Liver (tissue), 3 donors: ENCODE measurements at regions not wholly inside any gene's neighbourhood (a gene's known extent, or its start where the extent isn't known, plus 50 kb on each side); places are given as distances from the start of the nearest gene placed in this dataset.

Experiments
- EGR1 ChIP-seq, 2 donors: IDR thresholded peaks; 2 replicates each; pipeline ENCODE4 v1.6.1; 2016 to 2018; ENCODE audit warnings: antibody characterized with exemption in 2 of 2, low read depth in 2 of 2
- GABPA ChIP-seq, 2 donors: IDR thresholded peaks in 1 of 2; conservative IDR thresholded peaks in 1 of 2; 2 replicates each; pipeline ENCODE4 v1.6.1; 2016; ENCODE audit warnings: antibody characterized with exemption in 2 of 2, mild to moderate bottlenecking in 1 of 2, moderate library complexity in 1 of 2
- JUND ChIP-seq, 2 donors: IDR thresholded peaks; 2 replicates each; pipeline ENCODE4 v1.6.1; 2016; ENCODE audit warnings: antibody characterized with exemption in 2 of 2
- NR2F2 ChIP-seq: IDR thresholded peaks from 2 replicates; pipeline ENCODE4 v1.6.1; 2016; ENCODE audit warnings: antibody characterized with exemption
- RAD21 ChIP-seq, 2 donors: IDR thresholded peaks; 2 replicates each; pipeline ENCODE4 v1.6.1; 2016; ENCODE audit warnings: antibody characterized with exemption in 2 of 2, mild to moderate bottlenecking in 2 of 2
- SP1 ChIP-seq: IDR thresholded peaks from 2 replicates; pipeline ENCODE4 v1.6.1; 2018; ENCODE audit warnings: antibody characterized with exemption, mild to moderate bottlenecking
- TAF1 ChIP-seq: conservative IDR thresholded peaks from 2 replicates; pipeline ENCODE4 v1.6.1; 2016; ENCODE audit warnings: antibody characterized with exemption, mild to moderate bottlenecking
- YY1 ChIP-seq: IDR thresholded peaks from 2 replicates; pipeline ENCODE4 v1.6.1; 2016; ENCODE audit warnings: antibody characterized with exemption, mild to moderate bottlenecking
- TF ChIP-seq, protein P1 (sequence below): fragments of 150-350 bp; IDR thresholded peaks from 2 replicates; pipeline ENCODE4 v1.5.1; 2017; ENCODE audit warnings: improper control_type of control experiment, low read depth, low read length; ENCODE audit not compliant: missing input control
- TF ChIP-seq, protein P2 (sequence below): IDR thresholded peaks from 2 replicates; pipeline ENCODE4 v1.6.1; 2016; ENCODE audit warnings: antibody characterized with exemption
- TF ChIP-seq, protein P3 (sequence below): IDR thresholded peaks from 2 replicates; pipeline ENCODE4 v1.6.1; 2016; ENCODE audit warnings: antibody characterized with exemption
- TF ChIP-seq, protein P4 (sequence below): IDR thresholded peaks from 2 replicates; pipeline ENCODE4 v1.6.1; 2016; ENCODE audit warnings: antibody characterized with exemption, mild to moderate bottlenecking
- donor health status: healthy.
- donor health status: healthy.

DNA sequence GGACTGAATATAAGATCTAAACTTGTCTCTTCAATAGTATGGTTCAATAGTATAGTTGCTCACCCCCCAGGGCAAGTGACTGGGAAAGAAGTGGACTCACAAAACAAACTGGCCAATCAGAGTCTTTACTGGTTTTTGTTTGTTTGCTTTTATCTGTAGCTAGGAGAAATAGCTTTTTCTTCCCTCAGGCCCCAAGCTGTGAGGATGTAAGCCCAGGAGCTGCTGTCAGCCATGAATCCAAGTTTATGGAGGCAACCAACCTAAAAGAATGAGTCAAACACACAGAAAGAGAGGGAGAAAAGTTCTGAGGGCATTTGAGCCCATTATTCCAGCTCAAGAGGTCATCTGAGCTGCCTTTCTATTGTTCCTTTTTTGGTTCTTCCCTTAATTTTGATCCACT, 375.3 kb downstream of the BCAT1 start:
- TF ChIP-seq, protein P1, sequence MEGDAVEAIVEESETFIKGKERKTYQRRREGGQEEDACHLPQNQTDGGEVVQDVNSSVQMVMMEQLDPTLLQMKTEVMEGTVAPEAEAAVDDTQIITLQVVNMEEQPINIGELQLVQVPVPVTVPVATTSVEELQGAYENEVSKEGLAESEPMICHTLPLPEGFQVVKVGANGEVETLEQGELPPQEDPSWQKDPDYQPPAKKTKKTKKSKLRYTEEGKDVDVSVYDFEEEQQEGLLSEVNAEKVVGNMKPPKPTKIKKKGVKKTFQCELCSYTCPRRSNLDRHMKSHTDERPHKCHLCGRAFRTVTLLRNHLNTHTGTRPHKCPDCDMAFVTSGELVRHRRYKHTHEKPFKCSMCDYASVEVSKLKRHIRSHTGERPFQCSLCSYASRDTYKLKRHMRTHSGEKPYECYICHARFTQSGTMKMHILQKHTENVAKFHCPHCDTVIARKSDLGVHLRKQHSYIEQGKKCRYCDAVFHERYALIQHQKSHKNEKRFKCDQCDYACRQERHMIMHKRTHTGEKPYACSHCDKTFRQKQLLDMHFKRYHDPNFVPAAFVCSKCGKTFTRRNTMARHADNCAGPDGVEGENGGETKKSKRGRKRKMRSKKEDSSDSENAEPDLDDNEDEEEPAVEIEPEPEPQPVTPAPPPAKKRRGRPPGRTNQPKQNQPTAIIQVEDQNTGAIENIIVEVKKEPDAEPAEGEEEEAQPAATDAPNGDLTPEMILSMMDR = no peak
- TF ChIP-seq NR2F2 (no peak), SP1 (no peak), EGR1 (IDR thresholded peaks at IDR 0.05; ENCODE audit: low read depth in 2 of 2) (no peak), TAF1 (no peak), RAD21 (IDR thresholded peaks at IDR 0.05) (no peak), YY1 (no peak), GABPA (IDR thresholded peaks at IDR 0.05 in 1 of 2, conservative IDR thresholded peaks at IDR 0.05 in 1 of 2) (no peak), JUND (IDR thresholded peaks at IDR 0.05) (no peak)
- TF ChIP-seq, protein P2, sequence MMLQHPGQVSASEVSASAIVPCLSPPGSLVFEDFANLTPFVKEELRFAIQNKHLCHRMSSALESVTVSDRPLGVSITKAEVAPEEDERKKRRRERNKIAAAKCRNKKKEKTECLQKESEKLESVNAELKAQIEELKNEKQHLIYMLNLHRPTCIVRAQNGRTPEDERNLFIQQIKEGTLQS = no peak
- TF ChIP-seq, protein P3, sequence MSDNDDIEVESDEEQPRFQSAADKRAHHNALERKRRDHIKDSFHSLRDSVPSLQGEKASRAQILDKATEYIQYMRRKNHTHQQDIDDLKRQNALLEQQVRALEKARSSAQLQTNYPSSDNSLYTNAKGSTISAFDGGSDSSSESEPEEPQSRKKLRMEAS = no peak
- TF ChIP-seq, protein P4, sequence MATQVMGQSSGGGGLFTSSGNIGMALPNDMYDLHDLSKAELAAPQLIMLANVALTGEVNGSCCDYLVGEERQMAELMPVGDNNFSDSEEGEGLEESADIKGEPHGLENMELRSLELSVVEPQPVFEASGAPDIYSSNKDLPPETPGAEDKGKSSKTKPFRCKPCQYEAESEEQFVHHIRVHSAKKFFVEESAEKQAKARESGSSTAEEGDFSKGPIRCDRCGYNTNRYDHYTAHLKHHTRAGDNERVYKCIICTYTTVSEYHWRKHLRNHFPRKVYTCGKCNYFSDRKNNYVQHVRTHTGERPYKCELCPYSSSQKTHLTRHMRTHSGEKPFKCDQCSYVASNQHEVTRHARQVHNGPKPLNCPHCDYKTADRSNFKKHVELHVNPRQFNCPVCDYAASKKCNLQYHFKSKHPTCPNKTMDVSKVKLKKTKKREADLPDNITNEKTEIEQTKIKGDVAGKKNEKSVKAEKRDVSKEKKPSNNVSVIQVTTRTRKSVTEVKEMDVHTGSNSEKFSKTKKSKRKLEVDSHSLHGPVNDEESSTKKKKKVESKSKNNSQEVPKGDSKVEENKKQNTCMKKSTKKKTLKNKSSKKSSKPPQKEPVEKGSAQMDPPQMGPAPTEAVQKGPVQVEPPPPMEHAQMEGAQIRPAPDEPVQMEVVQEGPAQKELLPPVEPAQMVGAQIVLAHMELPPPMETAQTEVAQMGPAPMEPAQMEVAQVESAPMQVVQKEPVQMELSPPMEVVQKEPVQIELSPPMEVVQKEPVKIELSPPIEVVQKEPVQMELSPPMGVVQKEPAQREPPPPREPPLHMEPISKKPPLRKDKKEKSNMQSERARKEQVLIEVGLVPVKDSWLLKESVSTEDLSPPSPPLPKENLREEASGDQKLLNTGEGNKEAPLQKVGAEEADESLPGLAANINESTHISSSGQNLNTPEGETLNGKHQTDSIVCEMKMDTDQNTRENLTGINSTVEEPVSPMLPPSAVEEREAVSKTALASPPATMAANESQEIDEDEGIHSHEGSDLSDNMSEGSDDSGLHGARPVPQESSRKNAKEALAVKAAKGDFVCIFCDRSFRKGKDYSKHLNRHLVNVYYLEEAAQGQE = no peak
